GM21576 (cell line): ENCODE measurements at regions not wholly inside any gene's neighbourhood (a gene's known extent, or its start where the extent isn't known, plus 50 kb on each side); places are given as distances from the start of the nearest gene placed in this dataset.

Experiments
- ATAC-seq: cut with Tn5 transposase; IDR thresholded peaks from one replicate; pipeline ENCODE4 v1.9.1; 2021; ENCODE audit warnings: mild to moderate bottlenecking, moderate library complexity; ENCODE audit not compliant: unreplicated experiment

GRCh38 chr2:147046473-147046872 lies 798.4 kb upstream of the ACVR2A start:
- no peak for ATAC-seq

GRCh38 chr2:147045113-147045512 lies 799.7 kb upstream of the ACVR2A start:
- ATAC-seq = no peak

- no peak for ATAC-seq
Measured at GRCh38 chr2:147041121-147041494, 803.7 kb upstream of the ACVR2A start.

GRCh38 chr2:147040298-147041120 lies 804.3 kb upstream of the ACVR2A start:
- ATAC-seq = no peak

GRCh38 chr2:147037048-147037447 lies 807.8 kb upstream of the ACVR2A start:
- ATAC-seq = no peak

- ATAC-seq = no peak
Measured at GRCh38 chr2:147033044-147033443, 811.8 kb upstream of the ACVR2A start.

GRCh38 chr2:147031897-147032296 lies 812.9 kb upstream of the ACVR2A start:
- ATAC-seq = no peak

GRCh38 chr2:147030966-147031720 lies 813.7 kb upstream of the ACVR2A start:
- no peak for ATAC-seq

GRCh38 chr2:147027436-147027835 lies 817.4 kb upstream of the ACVR2A start:
- no peak for ATAC-seq

GRCh38 chr2:147026664-147027295 lies 818.0 kb upstream of the ACVR2A start:
- ATAC-seq = no peak

GRCh38 chr2:147025646-147026585 lies 818.9 kb upstream of the ACVR2A start:
- ATAC-seq = no peak

GRCh38 chr2:147019311-147019710 lies 825.5 kb upstream of the ACVR2A start:
- no peak for ATAC-seq

- ATAC-seq = no peak
Measured at GRCh38 chr2:147017951-147018645, 826.7 kb upstream of the ACVR2A start.

GRCh38 chr2:147016181-147016580 lies 828.6 kb upstream of the ACVR2A start:
- ATAC-seq = no peak

GRCh38 chr2:147015591-147015990 lies 829.2 kb upstream of the ACVR2A start:
- no peak for ATAC-seq

GRCh38 chr2:147013696-147014392 lies 831.0 kb upstream of the ACVR2A start:
- ATAC-seq = no peak

- ATAC-seq = no peak
Measured at GRCh38 chr2:147008481-147008880, 836.3 kb upstream of the ACVR2A start.

GRCh38 chr2:147006736-147007141 lies 838.1 kb upstream of the ACVR2A start:
- ATAC-seq = no peak

GRCh38 chr2:147003081-147003480 lies 841.7 kb upstream of the ACVR2A start:
- no peak for ATAC-seq
